GM19023 (cell line): ENCODE measurements at regions not wholly inside any gene's neighbourhood (a gene's known extent, or its start where the extent isn't known, plus 50 kb on each side); places are given as distances from the start of the nearest gene placed in this dataset.
A peak's percentile ranks its signal among the peaks of the same experiment; 100 is the strongest.

Experiments
- ATAC-seq: cut with Tn5 transposase; IDR thresholded peaks from one replicate; pipeline ENCODE4 v1.9.1; 2021; ENCODE audit warnings: mild to moderate bottlenecking, moderate library complexity; ENCODE audit not compliant: unreplicated experiment

DNA sequence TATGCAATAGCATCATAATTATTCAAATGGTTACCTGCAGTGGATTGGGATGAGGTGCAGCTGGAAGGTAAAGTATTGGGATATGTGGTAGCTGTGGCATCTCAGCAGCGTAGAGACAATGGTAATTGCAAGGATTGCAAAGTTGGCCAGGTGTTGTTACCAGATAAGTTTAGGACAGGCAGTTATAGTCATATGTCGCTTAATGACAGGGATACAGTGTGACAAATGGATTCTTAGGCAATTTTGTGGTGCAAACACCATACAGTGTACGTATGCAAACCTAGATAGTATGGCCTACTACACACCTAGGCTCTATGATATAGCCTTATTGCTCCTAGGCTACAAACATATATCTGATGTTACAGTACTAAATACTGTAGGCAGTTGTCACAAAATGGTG is 163.5 kb upstream of the LYZL2 start:
- no peak for ATAC-seq

DNA sequence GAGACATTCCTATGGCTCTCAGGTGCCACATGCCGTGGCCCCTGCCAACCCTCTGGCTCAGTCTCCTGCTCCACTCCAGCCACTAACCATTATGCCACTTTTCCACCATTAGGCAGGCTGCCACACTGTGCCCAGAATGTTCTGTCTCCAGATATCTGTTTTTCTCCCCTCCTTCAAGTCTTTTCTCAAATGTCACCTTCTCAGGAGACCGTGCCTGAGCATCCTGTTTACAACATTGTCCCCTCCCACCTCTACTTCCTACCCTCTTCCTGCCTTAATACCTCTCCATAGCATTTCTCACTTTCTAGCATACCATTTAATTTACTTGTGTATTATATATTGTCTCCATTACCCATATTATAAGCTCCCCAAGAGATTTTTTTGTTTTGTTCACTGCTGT is 162.5 kb upstream of the LYZL2 start:
- ATAC-seq, result no peak

- no peak for ATAC-seq
These were observed 161.7 kb upstream of the LYZL2 start for GRCh38 chr10:30791197-30791611.

DNA sequence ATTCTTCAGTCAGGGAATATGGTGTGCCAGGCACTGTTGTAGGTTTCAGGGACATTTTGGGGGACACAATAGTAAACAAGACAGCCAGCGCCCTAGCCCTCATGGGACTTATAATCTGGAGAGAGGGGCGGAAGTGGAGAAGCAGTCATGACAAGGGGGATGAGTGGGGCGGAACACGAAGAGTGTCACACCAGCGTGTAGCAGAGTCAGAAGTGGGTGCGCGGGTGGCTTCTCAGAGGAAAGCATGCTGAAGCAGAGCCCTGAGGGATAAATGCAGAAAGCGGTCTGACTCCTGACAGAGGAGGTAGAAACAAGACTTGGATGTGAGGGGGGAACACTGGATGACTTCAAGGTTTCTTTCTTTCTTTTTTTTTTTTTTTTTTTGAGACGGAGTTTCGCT is 160.3 kb upstream of the LYZL2 start:
- no peak for ATAC-seq

DNA sequence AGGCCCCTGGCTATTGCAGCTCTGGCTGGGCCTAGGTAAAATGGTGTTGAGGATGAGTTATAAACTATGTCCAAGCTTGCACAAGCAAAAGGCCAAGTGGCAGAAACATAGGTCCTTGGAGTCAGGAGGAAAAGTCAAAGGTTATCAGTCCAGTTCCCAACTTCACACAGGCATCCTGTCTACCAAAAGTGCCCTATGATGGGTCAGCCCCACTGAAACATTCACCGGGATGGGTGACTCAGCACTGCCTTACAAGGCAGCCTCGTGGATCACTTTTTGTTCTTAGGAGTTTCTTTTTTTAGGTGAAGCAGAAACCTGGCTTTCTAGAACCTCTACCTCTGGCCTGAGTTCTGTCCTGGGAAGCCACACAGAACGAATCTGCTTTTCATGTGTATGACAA is 158.8 kb upstream of the LYZL2 start:
- no peak for ATAC-seq

- ATAC-seq, result no peak
These were observed 157.4 kb upstream of the LYZL2 start for GRCh38 chr10:30786906-30787305.

- no peak for ATAC-seq
These were observed 156.6 kb upstream of the LYZL2 start for GRCh38 chr10:30786131-30786530.

DNA sequence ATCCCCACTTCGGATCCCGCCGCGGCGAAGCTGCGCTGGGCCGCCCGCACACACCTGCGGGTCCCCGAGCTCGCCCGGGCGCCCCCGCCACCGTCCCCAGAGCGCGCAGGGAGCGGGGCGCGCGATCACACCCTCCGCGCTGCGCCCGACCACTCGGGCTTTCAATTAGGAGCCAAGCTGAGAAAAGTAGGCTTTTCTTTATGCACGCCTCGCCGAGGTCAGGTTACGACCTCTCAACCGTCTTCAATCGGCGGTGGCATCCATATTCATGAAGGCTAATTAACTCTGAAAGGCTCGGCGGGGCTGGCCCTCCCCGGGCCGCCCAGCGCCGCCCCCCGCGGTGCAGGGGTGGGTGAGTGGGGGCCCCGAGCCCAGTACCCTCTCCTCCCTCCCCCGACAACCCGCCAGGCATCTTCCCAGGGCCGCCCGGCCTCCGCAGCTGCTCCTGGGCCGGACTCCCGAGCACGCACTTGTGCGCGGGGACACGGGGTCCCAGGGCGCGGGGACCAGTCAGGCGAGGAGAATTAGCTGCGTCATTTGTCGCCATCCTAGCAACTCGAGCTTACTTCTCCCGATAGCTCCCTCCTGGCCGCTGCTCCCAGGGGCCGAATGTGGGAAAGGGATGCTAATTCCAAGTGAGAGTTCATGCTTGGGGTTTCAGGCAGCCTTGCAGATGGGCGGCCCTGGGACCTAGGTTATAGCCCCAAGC is 155.5 kb upstream of the LYZL2 start:
- no peak for ATAC-seq

DNA sequence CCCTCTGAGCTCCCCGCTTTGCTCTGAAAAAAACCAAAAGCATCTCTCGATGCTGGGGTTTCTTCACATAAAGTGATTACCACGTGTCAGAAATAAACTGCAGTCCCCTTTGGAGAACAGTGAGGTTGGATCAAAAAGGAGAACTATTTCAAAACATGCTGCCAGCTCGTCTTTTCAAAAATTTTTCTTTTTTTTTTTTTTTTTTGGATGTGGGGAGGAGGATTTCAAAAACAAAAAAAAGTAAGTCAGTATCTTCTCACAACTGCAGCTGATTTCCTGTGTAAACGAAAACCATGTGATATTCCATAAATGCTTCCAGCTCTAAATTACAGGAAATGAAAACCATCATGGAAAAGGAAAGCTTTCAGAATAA is 155.0 kb upstream of the LYZL2 start:
- ATAC-seq, result no peak

DNA sequence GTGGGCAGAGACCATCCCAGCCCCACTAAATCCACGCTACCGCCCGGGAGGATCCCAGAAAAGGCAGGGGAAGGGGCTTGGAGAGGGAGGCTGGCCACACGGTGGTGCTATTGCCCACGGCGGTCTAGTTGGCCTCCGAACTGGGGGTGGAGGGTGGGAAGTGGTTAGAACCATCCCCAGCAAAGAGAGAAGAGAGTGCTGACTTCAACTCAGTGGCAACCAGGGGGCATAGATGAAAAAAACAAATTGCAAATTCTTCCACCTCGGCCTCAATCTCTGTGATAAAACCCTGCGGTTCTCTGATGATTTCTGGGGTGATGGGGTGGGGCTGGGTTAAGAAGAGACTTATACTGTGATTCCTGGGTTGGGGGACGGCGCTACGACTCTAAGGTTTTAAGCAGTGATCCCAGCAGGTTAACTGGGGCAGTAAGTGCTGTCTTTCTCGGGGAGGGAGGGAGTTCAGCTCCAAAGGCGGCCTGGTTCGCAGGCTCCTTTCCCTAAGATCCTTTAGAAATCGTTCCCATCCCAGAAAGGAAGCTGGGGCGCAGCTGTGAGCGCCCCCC is 154.5 kb upstream of the LYZL2 start:
- ATAC-seq, result no peak

GRCh38 chr10:30782537-30783461 is 153.2 kb upstream of the LYZL2 start:
- ATAC-seq, result peak; percentile 56

DNA sequence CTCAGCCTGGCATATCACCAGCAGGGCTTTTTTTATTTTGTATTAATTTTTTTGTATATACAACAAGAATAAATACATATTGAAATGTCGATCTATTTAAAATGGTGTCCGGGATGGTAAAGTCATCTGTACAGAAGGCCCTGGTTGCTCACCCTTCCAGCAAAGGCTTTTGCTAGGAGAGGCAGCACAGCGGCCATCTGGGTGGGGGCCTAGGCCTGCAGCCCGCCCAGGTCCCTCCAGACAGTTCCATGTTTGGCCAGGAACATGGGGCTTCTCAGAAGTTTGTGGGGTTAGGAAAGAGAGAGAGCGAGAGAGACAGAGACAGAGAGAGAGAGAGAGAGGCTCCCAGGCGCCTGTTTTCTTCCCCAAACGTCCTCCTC is 152.6 kb upstream of the LYZL2 start:
- no peak for ATAC-seq

DNA sequence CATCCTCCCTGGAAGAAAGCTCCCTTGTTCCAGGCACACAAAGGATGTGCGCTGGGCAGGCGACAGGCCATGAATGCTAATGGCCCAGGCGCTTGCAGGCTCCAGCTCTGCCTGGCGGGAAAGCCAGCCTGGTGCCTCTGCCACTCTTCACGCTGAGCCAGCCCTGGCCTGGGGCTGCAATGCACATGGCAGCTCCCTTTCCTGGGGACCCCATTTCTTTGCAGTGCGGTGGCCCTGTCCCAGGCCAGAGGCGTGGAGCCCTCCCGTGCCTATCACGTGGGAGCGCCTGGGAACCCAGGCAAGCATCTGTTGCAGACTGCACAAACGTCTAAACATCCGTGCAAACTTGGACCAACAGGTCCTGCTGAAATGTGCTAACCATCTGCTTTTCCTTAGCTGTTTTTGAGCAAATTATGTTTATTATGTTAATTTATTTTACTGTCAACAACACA is 152.1 kb upstream of the LYZL2 start:
- no peak for ATAC-seq

DNA sequence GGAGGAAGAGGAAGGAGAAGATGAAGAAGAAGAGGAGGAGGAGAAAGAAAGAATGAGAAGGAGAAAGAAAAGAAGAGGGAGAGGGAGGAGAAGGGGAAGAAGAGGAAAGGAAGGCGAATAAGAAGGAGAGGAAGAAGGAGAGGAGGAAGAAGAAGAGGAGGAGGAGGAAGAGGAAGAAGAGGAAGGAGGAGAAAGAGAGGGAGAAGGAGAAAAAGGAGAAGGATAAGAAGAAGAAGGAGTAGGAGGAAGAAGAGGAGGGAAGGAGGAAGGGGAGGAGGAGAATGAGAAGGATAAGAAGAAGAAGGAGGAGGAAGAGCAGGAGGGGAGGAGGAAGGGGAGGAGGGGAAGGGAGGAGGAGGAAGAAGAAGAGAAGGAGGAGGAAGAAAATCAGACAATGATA is 149.2 kb upstream of the LYZL2 start:
- ATAC-seq, result no peak

- ATAC-seq, result no peak
These were observed 146.4 kb upstream of the LYZL2 start for GRCh38 chr10:30775779-30776591.

- no peak for ATAC-seq
These were observed 144.7 kb upstream of the LYZL2 start for GRCh38 chr10:30774261-30774660.

DNA sequence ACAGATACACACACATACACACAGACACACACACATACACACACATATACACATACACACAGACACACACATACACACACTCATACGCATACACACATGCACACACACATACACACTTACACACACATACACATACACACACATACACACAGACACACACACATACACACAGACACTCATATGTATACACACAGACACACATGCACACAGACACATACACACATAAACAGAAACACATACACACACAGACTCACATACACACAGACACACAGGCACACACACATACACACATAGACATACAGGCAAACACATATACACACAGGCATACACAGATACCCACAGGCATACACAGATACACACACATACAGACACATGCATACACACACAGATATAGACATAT is 143.9 kb upstream of the LYZL2 start:
- ATAC-seq, result no peak

GRCh38 chr10:30770816-30771215 is 141.3 kb upstream of the LYZL2 start:
- ATAC-seq, result no peak

DNA sequence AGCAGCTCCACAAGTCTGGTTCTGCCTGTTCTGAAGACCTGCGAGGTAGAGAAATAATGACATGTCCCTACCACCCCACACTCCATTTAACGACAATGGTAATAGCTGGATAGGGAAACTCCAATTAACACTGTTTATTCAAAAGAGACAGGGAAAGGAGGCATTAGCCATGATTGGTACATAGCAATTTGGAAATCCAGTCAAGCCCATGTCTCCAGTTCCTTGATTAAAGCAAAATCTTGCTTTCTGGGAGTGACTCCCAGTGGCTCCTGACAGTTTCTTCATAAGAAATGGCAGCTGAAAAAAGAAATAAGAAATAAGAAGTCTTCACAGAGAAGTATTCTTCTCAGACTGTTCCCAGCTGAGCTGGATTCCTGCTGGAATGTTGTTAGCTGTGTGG is 140.7 kb upstream of the LYZL2 start:
- ATAC-seq, result no peak

DNA sequence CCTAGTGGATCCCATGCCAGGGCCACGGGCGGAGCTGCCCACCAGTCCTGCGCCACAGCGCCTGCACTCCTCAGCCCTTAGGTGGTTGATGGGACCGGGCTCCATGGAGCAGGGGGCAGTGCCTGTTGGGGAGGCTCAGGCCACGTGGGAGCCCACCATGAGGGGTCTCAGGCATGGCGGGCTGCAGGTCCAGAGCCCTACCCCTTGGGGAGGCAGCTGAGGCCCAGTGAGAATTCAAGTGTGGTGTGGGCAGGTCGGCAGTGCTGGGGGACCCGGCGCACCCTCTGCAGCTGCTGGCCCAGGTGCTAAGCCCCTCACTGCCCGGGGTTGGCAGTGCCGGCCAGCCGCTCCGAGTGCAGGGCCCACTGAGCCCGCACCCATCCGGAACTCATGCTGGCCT is 139.8 kb upstream of the LYZL2 start:
- ATAC-seq, result no peak

- ATAC-seq, result no peak
These were observed 136.1 kb upstream of the LYZL2 start for GRCh38 chr10:30765616-30766015.
